Tibial nerve (tissue), 4 donors: ENCODE measurements at regions not wholly inside any gene's neighbourhood (a gene's known extent, or its start where the extent isn't known, plus 50 kb on each side); places are given as distances from the start of the nearest gene placed in this dataset.

Experiments
- DNase-seq, 2 donors: peaks; one replicate each; pipeline ENCODE4 v3.0.0-alpha.2; 2019; ENCODE audit warnings: low spot score in 2 of 2
- H3K27ac ChIP-seq, 4 donors: fragments of 200-600 bp; sonication (generic) in 3 of 4; one replicate each; pipeline ENCODE4 v1.5.1; 2017 to 2019; ENCODE audit warnings: mild to moderate bottlenecking in 1 of 4
- H3K27me3 ChIP-seq, 2 donors: fragments of 200-600 bp; sonication (generic) in 1 of 2; one replicate each; pipeline versions ENCODE4 v1.5.1 to v1.6.0; 2017 to 2019
- H3K36me3 ChIP-seq, 3 donors: fragments of 200-600 bp; sonication (generic); one replicate each; pipeline ENCODE4 v1.5.1; 2018 to 2019
- H3K4me1 ChIP-seq, 4 donors: fragments of 200-600 bp; sonication (generic) in 3 of 4; one replicate each; pipeline ENCODE4 v1.5.1; 2017 to 2019
- H3K4me3 ChIP-seq, 4 donors: fragments of 200-600 bp; sonication (generic) in 3 of 4; one replicate each; pipeline ENCODE4 v1.5.1; 2017 to 2019; ENCODE audit warnings: mild to moderate bottlenecking in 1 of 4, moderate library complexity in 1 of 4
- H3K9me3 ChIP-seq, 4 donors: fragments of 200-600 bp; sonication (generic) in 3 of 4; one replicate each; pipeline ENCODE4 v1.5.1; 2017 to 2019
- EP300 ChIP-seq, 2 donors: sonication (generic); formaldehyde crosslinking; IDR thresholded peaks; one replicate each; pipeline ENCODE4 v1.6.1; 2017; ENCODE audit warnings: antibody characterized with exemption in 2 of 2, mild to moderate bottlenecking in 1 of 2
- POLR2A ChIP-seq, 2 donors: fragments of 450-650 bp; IDR thresholded peaks; one replicate each; pipeline ENCODE4 v1.6.1; 2017; ENCODE audit warnings: antibody characterized with exemption in 2 of 2, mild to moderate bottlenecking in 2 of 2, moderate library complexity in 2 of 2
- WGBS, 2 donors: methylation state at CpG; one replicate each; pipeline ENCODE4 v1.1.5; 2018; 5-methylcytosine and 5-hydroxymethylcytosine counted together
- TF ChIP-seq, protein P1 (sequence below), 5 experiments: fragments of 200-600 bp in 3 of 5; fragments of 450-650 bp in 2 of 5; sonication (generic) in 3 of 5; IDR thresholded peaks; one replicate each; pipeline ENCODE4 v1.5.1; 2016 to 2019; ENCODE audit warnings: antibody characterized with exemption in 5 of 5, mild to moderate bottlenecking in 3 of 5, moderate library complexity in 2 of 5

DNA sequence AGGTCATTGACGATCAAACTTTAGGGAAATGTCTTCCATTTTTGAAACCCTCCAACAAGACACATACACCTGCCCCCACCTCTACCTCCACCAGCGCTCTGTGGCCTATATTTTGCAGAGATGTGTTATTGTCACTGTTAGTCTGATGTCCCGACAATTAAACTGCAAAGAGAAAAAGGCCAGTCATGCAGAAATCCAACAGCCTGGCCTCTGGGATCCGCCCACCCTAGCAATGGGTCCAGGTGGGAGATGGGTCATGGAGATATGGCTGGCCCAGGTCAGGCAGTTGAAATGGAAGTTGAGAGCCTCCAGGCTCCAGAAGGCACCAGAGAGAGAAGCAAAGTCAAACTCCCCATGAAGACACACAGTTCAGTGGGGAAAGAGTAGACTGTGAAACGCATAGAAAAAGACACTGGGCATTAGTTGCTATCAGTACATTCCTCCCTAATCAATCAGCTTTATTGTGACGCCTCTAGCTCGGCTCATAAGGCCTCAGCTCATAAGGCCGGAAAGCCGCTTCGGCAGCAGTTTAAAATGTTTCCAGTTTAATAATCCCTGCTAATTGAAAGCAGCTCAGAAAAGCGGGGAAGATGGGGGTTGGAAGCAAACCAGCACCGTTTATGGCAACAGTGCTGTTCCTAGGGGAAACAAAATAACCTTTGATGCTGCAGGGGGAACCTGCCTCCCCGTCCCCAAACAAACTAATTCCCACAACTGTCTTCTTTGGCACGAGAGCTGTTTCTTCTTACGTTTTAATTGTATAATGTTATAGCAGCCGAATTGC, 239.7 kb upstream of the ZNF507 start:
- H3K4me3 ChIP-seq = no peak overlapping the region
- H3K27ac ChIP-seq = no peak overlapping the region
- DNase-seq = no peak
- H3K27me3 ChIP-seq = peaks cover 0 to 4% of the 10 kb centered on the region in 2 donors
- H3K9me3 ChIP-seq = no peaks in the 10 kb centered on the region
- H3K4me1 ChIP-seq = peaks cover 0 to 9% (median 0%) of the 10 kb centered on the region in 4 donors
- TF ChIP-seq EP300 (IDR thresholded peaks at IDR 0.05) (no peak), POLR2A (IDR thresholded peaks at IDR 0.05) (no peak)
- TF ChIP-seq, protein P1, sequence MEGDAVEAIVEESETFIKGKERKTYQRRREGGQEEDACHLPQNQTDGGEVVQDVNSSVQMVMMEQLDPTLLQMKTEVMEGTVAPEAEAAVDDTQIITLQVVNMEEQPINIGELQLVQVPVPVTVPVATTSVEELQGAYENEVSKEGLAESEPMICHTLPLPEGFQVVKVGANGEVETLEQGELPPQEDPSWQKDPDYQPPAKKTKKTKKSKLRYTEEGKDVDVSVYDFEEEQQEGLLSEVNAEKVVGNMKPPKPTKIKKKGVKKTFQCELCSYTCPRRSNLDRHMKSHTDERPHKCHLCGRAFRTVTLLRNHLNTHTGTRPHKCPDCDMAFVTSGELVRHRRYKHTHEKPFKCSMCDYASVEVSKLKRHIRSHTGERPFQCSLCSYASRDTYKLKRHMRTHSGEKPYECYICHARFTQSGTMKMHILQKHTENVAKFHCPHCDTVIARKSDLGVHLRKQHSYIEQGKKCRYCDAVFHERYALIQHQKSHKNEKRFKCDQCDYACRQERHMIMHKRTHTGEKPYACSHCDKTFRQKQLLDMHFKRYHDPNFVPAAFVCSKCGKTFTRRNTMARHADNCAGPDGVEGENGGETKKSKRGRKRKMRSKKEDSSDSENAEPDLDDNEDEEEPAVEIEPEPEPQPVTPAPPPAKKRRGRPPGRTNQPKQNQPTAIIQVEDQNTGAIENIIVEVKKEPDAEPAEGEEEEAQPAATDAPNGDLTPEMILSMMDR (IDR thresholded peaks at IDR 0.05) = no peak
- WGBS, 2 donors = 40 to 46% methylated on average over 16 of the region's 16 CpGs
- no peaks in the 10 kb centered on the region for H3K36me3 ChIP-seq

- no peaks in the 10 kb centered on the region for H3K36me3 ChIP-seq
- no peak overlapping the region for H3K27ac ChIP-seq
- H3K27me3 ChIP-seq = no peaks in the 10 kb centered on the region
- no peak for DNase-seq
- no peak overlapping the region for H3K4me3 ChIP-seq
- 83 to 88% methylated on average over 4 of the region's 4 CpGs for WGBS, 2 donors
- no peaks in the 10 kb centered on the region for H3K4me1 ChIP-seq
- peaks cover 0 to 8% (median 0%) of the 10 kb centered on the region in 4 donors for H3K9me3 ChIP-seq
- no peak for TF ChIP-seq EP300 (IDR thresholded peaks at IDR 0.05)
- TF ChIP-seq POLR2A (IDR thresholded peaks at IDR 0.05) = no peak
- TF ChIP-seq, protein P1 (IDR thresholded peaks at IDR 0.05) = no peak
Observed at GRCh38 chr19:32122258-32122657, 223.2 kb upstream of the ZNF507 start.

DNA sequence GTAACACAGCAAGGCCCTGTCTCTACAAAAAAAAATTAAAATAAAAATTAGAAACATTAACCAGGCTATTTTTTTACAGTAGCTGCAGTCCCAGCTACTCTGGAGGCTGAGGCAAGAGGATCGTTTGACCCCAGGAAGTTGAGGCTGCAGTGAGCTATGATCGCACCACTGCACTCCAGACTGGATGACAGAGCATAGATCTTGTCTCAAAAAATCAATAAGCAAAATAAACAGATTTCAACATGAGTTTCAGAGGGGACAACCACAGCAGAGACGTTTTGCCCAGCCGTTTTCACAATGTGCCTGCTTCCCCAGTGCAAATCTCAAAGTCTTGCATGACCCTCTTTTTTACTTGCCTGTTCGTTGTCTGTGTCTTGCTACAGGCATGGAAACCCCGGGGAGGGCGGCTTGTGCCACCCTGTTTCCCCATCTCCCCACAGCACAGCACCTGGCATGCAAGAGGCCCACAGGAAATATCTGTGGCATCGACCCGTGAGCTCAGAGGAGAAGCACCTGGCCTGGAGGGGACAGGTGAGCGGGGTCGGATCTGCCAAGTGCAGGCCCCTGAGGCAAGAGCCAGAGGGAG, 222.0 kb upstream of the ZNF507 start:
- Histone ChIP-seq H3K27me3 (no peaks in the 10 kb centered on the region), H3K27ac (no peak overlapping the region), H3K4me1 (no peaks in the 10 kb centered on the region), H3K36me3 (no peaks in the 10 kb centered on the region), H3K4me3 (no peak overlapping the region), H3K9me3 (peaks cover 0 to 2% (median 0%) of the 10 kb centered on the region in 4 donors)
- DNase-seq = no peak
- 80 to 87% methylated on average over 11 of the region's 11 CpGs for WGBS, 2 donors
- TF ChIP-seq POLR2A (IDR thresholded peaks at IDR 0.05) (no peak), EP300 (IDR thresholded peaks at IDR 0.05) (no peak)
- TF ChIP-seq, protein P1 (IDR thresholded peaks at IDR 0.05) = no peak

GRCh38 chr19:32124585-32124984, 220.8 kb upstream of the ZNF507 start:
- 88 to 89% methylated on average over 10 of the region's 10 CpGs for WGBS, 2 donors
- H3K27ac ChIP-seq = no peak overlapping the region
- TF ChIP-seq POLR2A (IDR thresholded peaks at IDR 0.05) (no peak), EP300 (IDR thresholded peaks at IDR 0.05) (no peak)
- TF ChIP-seq, protein P1 (IDR thresholded peaks at IDR 0.05) = no peak
- H3K27me3 ChIP-seq = no peaks in the 10 kb centered on the region
- H3K9me3 ChIP-seq = no peaks in the 10 kb centered on the region
- H3K36me3 ChIP-seq = no peaks in the 10 kb centered on the region
- H3K4me1 ChIP-seq = no peaks in the 10 kb centered on the region
- no peak for DNase-seq
- H3K4me3 ChIP-seq = no peak overlapping the region

- 51 to 59% methylated on average over 10 of the region's 10 CpGs for WGBS, 2 donors
- H3K27me3 ChIP-seq = no peaks in the 10 kb centered on the region
Observed at GRCh38 chr19:32129141-32129540, 216.3 kb upstream of the ZNF507 start.

More at GRCh38 chr19:32129141-32129540, 216.3 kb upstream of the ZNF507 start:
- no peak for DNase-seq
- TF ChIP-seq, protein P1 (IDR thresholded peaks at IDR 0.05) = no peak
- TF ChIP-seq POLR2A (IDR thresholded peaks at IDR 0.05) (no peak), EP300 (IDR thresholded peaks at IDR 0.05) (no peak)
- Histone ChIP-seq H3K27ac (no peak overlapping the region), H3K4me3 (no peak overlapping the region), H3K36me3 (no peaks in the 10 kb centered on the region), H3K9me3 (no peaks in the 10 kb centered on the region), H3K4me1 (no peaks in the 10 kb centered on the region)
